ENCODE measurements at regions not wholly inside any gene's neighbourhood (a gene's known extent, or its start where the extent isn't known, plus 50 kb on each side); places are given as distances from the start of the nearest gene placed in this dataset.

DNA sequence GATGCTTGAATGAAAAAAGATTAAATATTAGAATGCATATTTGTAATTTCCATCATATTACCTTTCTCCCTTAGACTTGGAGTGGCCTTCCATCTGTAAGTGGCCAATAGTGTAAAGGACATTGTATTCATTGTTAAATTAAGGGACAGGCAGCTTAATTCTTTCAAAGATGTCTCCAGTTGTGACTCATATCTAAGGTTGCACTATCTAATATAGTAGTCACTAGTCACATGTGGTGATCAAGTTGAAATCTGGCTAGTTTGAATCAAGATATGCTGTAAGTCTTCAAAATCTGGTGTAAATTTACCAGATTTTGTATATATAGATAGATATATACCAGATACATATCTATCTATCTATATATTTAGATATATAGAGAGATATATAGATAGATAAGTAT is 52.4 kb upstream of the AGPS start:
- Histone ChIP-seq H3K4me3 (ENCODE audit: low read length) (no peak overlapping the region), H3K27ac (ENCODE audit: low read depth, low read length) (no peak overlapping the region), H3K36me3 (ENCODE audit: control insufficient read depth, insufficient read depth, low read length) (no peaks in the 10 kb centered on the region), H3K27me3 (ENCODE audit: control insufficient read depth, insufficient read depth, low read length, poor library complexity, severe bottlenecking) (no peaks in the 10 kb centered on the region), H3K9ac (ENCODE audit: extremely low read depth, low read length, poor library complexity, severe bottlenecking) (no peak overlapping the region), H3K4me1 (ENCODE audit: control insufficient read depth, insufficient read depth, low read length) (no peaks in the 10 kb centered on the region), H3K9me3 (ENCODE audit: control insufficient read depth, low read length) (peaks cover 16% of the 10 kb centered on the region)
- Mint-ChIP-seq H3K36me3 (ENCODE audit: low read depth) (peaks cover 9% of the 10 kb centered on the region), H3K9me3 (no peaks in the 10 kb centered on the region), H3K27me3 (ENCODE audit: insufficient read depth) (no peaks in the 10 kb centered on the region), H3K27ac (no peak overlapping the region), H3K4me3 (no peak overlapping the region), H3K4me1 (peaks cover 14% of the 10 kb centered on the region)
- DNase-seq: no peak
- TF ChIP-seq, protein P1, sequence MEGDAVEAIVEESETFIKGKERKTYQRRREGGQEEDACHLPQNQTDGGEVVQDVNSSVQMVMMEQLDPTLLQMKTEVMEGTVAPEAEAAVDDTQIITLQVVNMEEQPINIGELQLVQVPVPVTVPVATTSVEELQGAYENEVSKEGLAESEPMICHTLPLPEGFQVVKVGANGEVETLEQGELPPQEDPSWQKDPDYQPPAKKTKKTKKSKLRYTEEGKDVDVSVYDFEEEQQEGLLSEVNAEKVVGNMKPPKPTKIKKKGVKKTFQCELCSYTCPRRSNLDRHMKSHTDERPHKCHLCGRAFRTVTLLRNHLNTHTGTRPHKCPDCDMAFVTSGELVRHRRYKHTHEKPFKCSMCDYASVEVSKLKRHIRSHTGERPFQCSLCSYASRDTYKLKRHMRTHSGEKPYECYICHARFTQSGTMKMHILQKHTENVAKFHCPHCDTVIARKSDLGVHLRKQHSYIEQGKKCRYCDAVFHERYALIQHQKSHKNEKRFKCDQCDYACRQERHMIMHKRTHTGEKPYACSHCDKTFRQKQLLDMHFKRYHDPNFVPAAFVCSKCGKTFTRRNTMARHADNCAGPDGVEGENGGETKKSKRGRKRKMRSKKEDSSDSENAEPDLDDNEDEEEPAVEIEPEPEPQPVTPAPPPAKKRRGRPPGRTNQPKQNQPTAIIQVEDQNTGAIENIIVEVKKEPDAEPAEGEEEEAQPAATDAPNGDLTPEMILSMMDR (conservative IDR thresholded peaks at IDR 0.05): no peak

DNA sequence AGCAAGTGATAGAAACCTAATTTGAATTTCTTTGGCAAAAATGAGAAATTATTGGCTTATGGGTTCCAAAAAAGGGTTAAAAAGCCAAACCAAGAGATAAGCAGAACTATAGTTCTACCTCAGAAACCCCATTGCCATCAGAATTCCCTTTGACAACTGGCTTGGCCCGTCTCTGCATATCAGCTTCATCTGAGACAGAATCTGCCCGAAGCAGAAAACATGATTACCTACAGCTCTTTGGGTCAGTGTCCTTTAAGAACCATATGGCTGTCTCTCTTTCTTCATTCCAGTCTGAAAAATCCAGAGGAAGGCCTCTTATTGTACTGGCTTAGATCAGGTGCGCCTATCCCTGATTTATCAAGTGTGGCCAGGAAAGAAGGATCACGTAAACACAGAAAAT is 49.8 kb upstream of the AGPS start:
- H3K27ac Mint-ChIP-seq: no peak overlapping the region
- H3K27me3 Mint-ChIP-seq (ENCODE audit: insufficient read depth): no peaks in the 10 kb centered on the region
- Histone ChIP-seq H3K9ac (ENCODE audit: extremely low read depth, low read length, poor library complexity, severe bottlenecking) (no peak overlapping the region), H3K9me3 (ENCODE audit: control insufficient read depth, low read length) (peaks cover 16% of the 10 kb centered on the region), H3K4me1 (ENCODE audit: control insufficient read depth, insufficient read depth, low read length) (no peaks in the 10 kb centered on the region), H3K27me3 (ENCODE audit: control insufficient read depth, insufficient read depth, low read length, poor library complexity, severe bottlenecking) (no peaks in the 10 kb centered on the region), H3K4me3 (ENCODE audit: low read length) (no peak overlapping the region), H3K36me3 (ENCODE audit: control insufficient read depth, insufficient read depth, low read length) (no peaks in the 10 kb centered on the region), H3K27ac (ENCODE audit: low read depth, low read length) (no peak overlapping the region)
- H3K4me1 Mint-ChIP-seq: peaks cover 17% of the 10 kb centered on the region
- no peak overlapping the region for H3K4me3 Mint-ChIP-seq
- DNase-seq: no peak
- 90 to 96% methylated on average over 3 to 4 of the region's 4 CpGs for WGBS, 2 experiments (ENCODE audit: insufficient coverage in 1 of 2, insufficient read length in 1 of 2)
- peaks cover 6% of the 10 kb centered on the region for H3K36me3 Mint-ChIP-seq (ENCODE audit: low read depth)
- TF ChIP-seq, protein P1 (conservative IDR thresholded peaks at IDR 0.05): no peak
- no peaks in the 10 kb centered on the region for H3K9me3 Mint-ChIP-seq
